ENCODE measurements at regions not wholly inside any gene's neighbourhood (a gene's known extent, or its start where the extent isn't known, plus 50 kb on each side); places are given as distances from the start of the nearest gene placed in this dataset.

GRCh38 chr3:72426618-72427397 is 421.4 kb downstream of the SHQ1 start:
- TF ChIP-seq CTCF (IDR thresholded peaks at IDR 0.05): no peak
- TF ChIP-seq POLR2A (IDR thresholded peaks at IDR 0.05; ENCODE audit: low read depth): no peak
- TF ChIP-seq POLR2AphosphoS5 (IDR thresholded peaks at IDR 0.05): no peak
- TF ChIP-seq EP300 (IDR thresholded peaks at IDR 0.05): no peak

Measured in esophagus muscularis mucosa (tissue), 4 donors.